Osteoblast (primary cell): ENCODE measurements at regions not wholly inside any gene's neighbourhood (a gene's known extent, or its start where the extent isn't known, plus 50 kb on each side); places are given as distances from the start of the nearest gene placed in this dataset.

Experiments
- DNase-seq: peaks from one replicate; pipeline ENCODE4 v3.0.0; 2011; ENCODE audit warnings: low spot score, mixed read lengths; ENCODE audit not compliant: insufficient read length; ENCODE audit errors: missing footprints
- H2AFZ ChIP-seq: 2 replicates; pipeline ENCODE4 v1.6.0; 2011; ENCODE audit warnings: mild to moderate bottlenecking, low read length
- H3K27ac ChIP-seq: 2 replicates; pipeline ENCODE4 v1.5.1; 2011; ENCODE audit warnings: mild to moderate bottlenecking, low read depth, low read length, moderate library complexity
- H3K27me3 ChIP-seq: 2 replicates; pipeline ENCODE4 v1.6.0; 2012; ENCODE audit warnings: mild to moderate bottlenecking, control low read depth, inconsistent platforms, low read length, moderate library complexity; ENCODE audit not compliant: insufficient read depth
- H3K36me3 ChIP-seq: 2 replicates; pipeline ENCODE4 v1.5.1; 2011; ENCODE audit warnings: mild to moderate bottlenecking, low read length, control low read depth, moderate library complexity; ENCODE audit not compliant: insufficient read depth
- H3K4me1 ChIP-seq: 2 replicates; pipeline ENCODE4 v1.5.1; 2011; ENCODE audit warnings: mild to moderate bottlenecking, low read length, control low read depth, moderate library complexity; ENCODE audit not compliant: insufficient read depth
- H3K4me2 ChIP-seq: 2 replicates; pipeline ENCODE4 v1.6.0; 2011; ENCODE audit warnings: mild to moderate bottlenecking, low read length; ENCODE audit not compliant: insufficient read depth
- H3K4me3 ChIP-seq: fragments of 200-600 bp; sonication (generic); 3 replicates; pipeline ENCODE4 v1.5.1; 2012; ENCODE audit warnings: mild to moderate bottlenecking, low read length, inconsistent platforms; ENCODE audit not compliant: insufficient read depth
- H3K79me2 ChIP-seq: 2 replicates; pipeline ENCODE4 v1.6.0; 2012; ENCODE audit warnings: mild to moderate bottlenecking, low read length, control low read depth, inconsistent platforms; ENCODE audit not compliant: insufficient read depth
- H3K9me3 ChIP-seq: 2 replicates; pipeline ENCODE4 v1.5.1; 2011; ENCODE audit warnings: low read depth, low read length, control low read depth
- H4K20me1 ChIP-seq: 2 replicates; pipeline ENCODE4 v1.6.0; 2012; ENCODE audit warnings: mild to moderate bottlenecking, low read length, control low read depth; ENCODE audit not compliant: insufficient read depth
- TF ChIP-seq, protein P1 (sequence below): IDR thresholded peaks from 2 replicates; pipeline ENCODE4 v1.5.1; 2011; ENCODE audit warnings: mild to moderate bottlenecking, low read depth, low read length, moderate library complexity; ENCODE audit errors: extremely low read depth

DNA sequence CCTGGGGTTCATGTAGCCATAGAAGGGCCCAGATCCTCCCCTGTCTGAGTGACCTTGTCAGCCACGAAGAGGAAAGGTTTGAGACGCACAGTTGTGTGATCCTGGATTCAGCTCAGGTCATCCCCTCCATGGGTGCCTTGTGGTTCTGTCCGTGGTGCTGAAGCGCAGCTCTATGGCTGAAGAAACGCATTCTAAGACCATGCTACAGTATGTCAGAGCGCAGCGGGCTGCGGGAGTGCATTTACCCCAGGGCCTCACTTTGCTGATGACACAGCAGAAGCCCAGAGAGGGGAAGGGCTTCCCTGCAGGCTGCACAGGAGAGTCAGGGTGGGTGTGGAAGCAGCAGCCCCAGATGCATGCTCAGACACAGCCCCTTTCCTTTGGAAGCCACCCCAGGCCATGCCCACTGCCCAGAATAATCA lies 68.8 kb upstream of the IQSEC1 start:
- H3K4me3 ChIP-seq = no peak overlapping the region
- H2AFZ ChIP-seq = no peak overlapping the region
- no peak overlapping the region for H3K27ac ChIP-seq
- no peaks in the 10 kb centered on the region for H4K20me1 ChIP-seq
- H3K79me2 ChIP-seq = no peaks in the 10 kb centered on the region
- H3K9me3 ChIP-seq = no peaks in the 10 kb centered on the region
- TF ChIP-seq, protein P1, sequence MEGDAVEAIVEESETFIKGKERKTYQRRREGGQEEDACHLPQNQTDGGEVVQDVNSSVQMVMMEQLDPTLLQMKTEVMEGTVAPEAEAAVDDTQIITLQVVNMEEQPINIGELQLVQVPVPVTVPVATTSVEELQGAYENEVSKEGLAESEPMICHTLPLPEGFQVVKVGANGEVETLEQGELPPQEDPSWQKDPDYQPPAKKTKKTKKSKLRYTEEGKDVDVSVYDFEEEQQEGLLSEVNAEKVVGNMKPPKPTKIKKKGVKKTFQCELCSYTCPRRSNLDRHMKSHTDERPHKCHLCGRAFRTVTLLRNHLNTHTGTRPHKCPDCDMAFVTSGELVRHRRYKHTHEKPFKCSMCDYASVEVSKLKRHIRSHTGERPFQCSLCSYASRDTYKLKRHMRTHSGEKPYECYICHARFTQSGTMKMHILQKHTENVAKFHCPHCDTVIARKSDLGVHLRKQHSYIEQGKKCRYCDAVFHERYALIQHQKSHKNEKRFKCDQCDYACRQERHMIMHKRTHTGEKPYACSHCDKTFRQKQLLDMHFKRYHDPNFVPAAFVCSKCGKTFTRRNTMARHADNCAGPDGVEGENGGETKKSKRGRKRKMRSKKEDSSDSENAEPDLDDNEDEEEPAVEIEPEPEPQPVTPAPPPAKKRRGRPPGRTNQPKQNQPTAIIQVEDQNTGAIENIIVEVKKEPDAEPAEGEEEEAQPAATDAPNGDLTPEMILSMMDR = no peak
- H3K4me1 ChIP-seq = no peaks in the 10 kb centered on the region
- no peaks in the 10 kb centered on the region for H3K27me3 ChIP-seq
- no peaks in the 10 kb centered on the region for H3K36me3 ChIP-seq
- no peak overlapping the region for H3K4me2 ChIP-seq
- DNase-seq = peak; percentile 91

DNA sequence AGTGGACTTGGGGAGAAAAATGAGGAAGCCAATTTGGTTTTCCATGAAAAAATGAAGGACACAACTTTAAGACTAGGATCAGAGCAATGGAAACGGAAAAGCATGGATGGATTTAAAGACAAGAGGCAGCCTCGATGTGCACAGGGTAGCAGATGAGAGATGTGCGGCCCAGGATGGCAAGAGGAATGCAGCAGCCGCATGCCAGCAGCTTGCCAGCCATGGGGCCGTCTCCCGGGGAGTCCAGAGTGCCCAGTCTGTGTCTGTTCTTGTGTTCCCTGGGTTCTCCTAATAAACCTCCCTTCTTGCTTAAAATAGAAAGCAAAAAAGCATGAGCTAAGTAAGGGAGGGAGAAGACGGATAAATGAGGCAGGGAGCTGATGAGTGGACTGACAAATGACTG lies 68.0 kb upstream of the IQSEC1 start:
- H3K36me3 ChIP-seq = no peaks in the 10 kb centered on the region
- H3K27me3 ChIP-seq = no peaks in the 10 kb centered on the region
- H4K20me1 ChIP-seq = no peaks in the 10 kb centered on the region
- H3K4me2 ChIP-seq = no peak overlapping the region
- no peak overlapping the region for H3K27ac ChIP-seq
- H3K4me3 ChIP-seq = no peak overlapping the region
- TF ChIP-seq, protein P1 = no peak
- DNase-seq = no peak
- H3K9me3 ChIP-seq = no peaks in the 10 kb centered on the region
- H3K4me1 ChIP-seq = no peaks in the 10 kb centered on the region
- no peak overlapping the region for H2AFZ ChIP-seq
- no peaks in the 10 kb centered on the region for H3K79me2 ChIP-seq

DNA sequence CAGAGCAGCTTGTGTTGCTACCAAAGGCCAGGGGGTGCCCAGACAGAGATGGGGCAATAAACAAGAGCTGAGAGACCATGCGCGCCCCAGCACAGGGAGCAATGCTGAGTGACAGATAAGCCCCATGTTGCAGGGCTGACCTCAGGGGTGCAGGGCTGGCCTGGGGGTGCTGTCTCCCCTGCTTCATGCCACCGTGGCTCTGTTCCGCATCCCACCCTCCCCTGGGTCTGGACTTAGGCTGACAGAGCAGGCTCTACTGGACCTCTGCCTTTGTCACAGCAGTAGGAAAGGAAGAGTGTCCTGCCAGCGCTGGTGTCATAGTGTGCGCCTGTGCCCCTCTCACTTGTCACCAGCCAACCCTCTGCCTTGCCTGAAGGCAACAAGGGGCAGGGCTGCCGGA lies 67.4 kb upstream of the IQSEC1 start:
- H3K4me2 ChIP-seq = no peak overlapping the region
- H3K4me1 ChIP-seq = no peaks in the 10 kb centered on the region
- H3K4me3 ChIP-seq = no peak overlapping the region
- H4K20me1 ChIP-seq = no peaks in the 10 kb centered on the region
- TF ChIP-seq, protein P1 = no peak
- H2AFZ ChIP-seq = no peak overlapping the region
- H3K36me3 ChIP-seq = no peaks in the 10 kb centered on the region
- H3K79me2 ChIP-seq = no peaks in the 10 kb centered on the region
- H3K27me3 ChIP-seq = no peaks in the 10 kb centered on the region
- H3K27ac ChIP-seq = no peak overlapping the region
- peak; percentile 78 for DNase-seq
- no peaks in the 10 kb centered on the region for H3K9me3 ChIP-seq

DNA sequence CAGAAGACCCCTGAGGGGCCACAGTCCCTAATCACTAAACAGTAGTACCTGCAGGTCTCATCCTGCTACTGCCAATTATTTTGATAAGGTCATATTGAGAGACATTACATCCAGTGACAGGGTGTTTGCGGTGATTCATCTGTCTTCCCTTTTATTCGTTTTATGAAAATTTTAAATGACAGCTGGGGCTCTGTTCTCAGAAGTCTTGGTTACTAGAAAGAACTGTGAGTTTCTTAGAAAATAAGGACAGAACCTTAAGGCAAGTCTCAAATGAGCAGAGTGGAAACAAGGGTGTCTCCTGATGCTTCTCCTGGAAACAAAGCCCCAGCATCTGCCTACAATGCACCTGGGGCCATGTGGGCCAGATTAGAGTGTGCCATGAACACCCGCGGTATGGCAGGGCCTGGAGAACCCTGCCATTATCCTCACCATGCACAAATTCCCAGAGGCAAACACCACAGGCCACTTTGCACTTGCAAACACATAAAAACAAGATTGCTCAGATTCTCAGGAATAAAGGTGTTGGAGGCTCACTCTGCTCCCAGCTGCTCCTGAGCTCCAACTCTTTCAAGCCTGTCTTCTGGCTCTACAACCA lies 66.3 kb upstream of the IQSEC1 start:
- H3K27ac ChIP-seq = no peak overlapping the region
- no peaks in the 10 kb centered on the region for H4K20me1 ChIP-seq
- peak; percentile 48 for DNase-seq
- H3K27me3 ChIP-seq = no peaks in the 10 kb centered on the region
- no peaks in the 10 kb centered on the region for H3K36me3 ChIP-seq
- H3K4me3 ChIP-seq = no peak overlapping the region
- no peaks in the 10 kb centered on the region for H3K79me2 ChIP-seq
- H2AFZ ChIP-seq = no peak overlapping the region
- TF ChIP-seq, protein P1 = no peak
- no peak overlapping the region for H3K4me2 ChIP-seq
- no peaks in the 10 kb centered on the region for H3K4me1 ChIP-seq
- H3K9me3 ChIP-seq = no peaks in the 10 kb centered on the region
